Caco-2 (cell line): ENCODE measurements at regions not wholly inside any gene's neighbourhood (a gene's known extent, or its start where the extent isn't known, plus 50 kb on each side); places are given as distances from the start of the nearest gene placed in this dataset.

Source experiments
- BruUV-seq: library from RNA; stranded (reverse); fragments of 400-500 nt; replicated peaks from 2 replicates; lab custom pipeline; 2021; lab: Mats Ljungman, UMichigan
- CTCF ChIA-PET: fragments of 300-600 bp; sonication (Branson Sonifier 250); formaldehyde crosslinking; loops from one replicate; lab custom pipeline; 2022; ENCODE audit warnings: antibody characterized with exemption; lab: Charles Lee
- POLR2A ChIA-PET: fragments of 300-600 bp; sonication (Branson Sonifier 250); formaldehyde crosslinking; loops from one replicate; lab custom pipeline; 2022; ENCODE audit warnings: antibody characterized with exemption; lab: Charles Lee
- DNase-seq, 2 experiments: peaks; one replicate each; pipeline versions ENCODE4 v3.0.0 to v3.0.0-alpha.2; 2020 to 2022
- H3K27me3 ChIP-seq: replicated peaks from 2 replicates; pipeline ENCODE4 v1.6.0; 2011; ENCODE audit warnings: low read length; ENCODE audit not compliant: control insufficient read depth, insufficient read depth
- H3K36me3 ChIP-seq: 2 replicates; pipeline ENCODE4 v1.5.1; 2011; ENCODE audit warnings: low read length; ENCODE audit not compliant: control insufficient read depth, insufficient read depth
- H3K4me1 ChIP-seq: fragments of 250-450 bp; sonication (Bioruptor Pico); 2 replicates; pipeline ENCODE4 v1.5.1; 2020; ENCODE audit warnings: mild to moderate bottlenecking
- H3K4me3 ChIP-seq: 2 replicates; pipeline ENCODE4 v1.5.1; 2011; ENCODE audit warnings: low read depth, mild to moderate bottlenecking, control low read depth, low read length
- H3K9me3 ChIP-seq: fragments of 250-450 bp; sonication (Bioruptor Pico); 2 replicates; pipeline ENCODE4 v1.5.1; 2020; ENCODE audit warnings: mild to moderate bottlenecking, moderate library complexity
- H3K27ac Mint-ChIP-seq: one replicate; pipeline ENCODE4 v1.8.0; 2022; ENCODE audit warnings: mixed read lengths; ENCODE audit not compliant: unreplicated experiment
- H3K27me3 Mint-ChIP-seq: one replicate; pipeline ENCODE4 v1.8.0; 2022; ENCODE audit warnings: mixed read lengths; ENCODE audit not compliant: insufficient read depth, unreplicated experiment
- H3K36me3 Mint-ChIP-seq: one replicate; pipeline ENCODE4 v1.8.0; 2022; ENCODE audit warnings: mild to moderate bottlenecking, mixed read lengths; ENCODE audit not compliant: insufficient read depth, unreplicated experiment
- H3K4me1 Mint-ChIP-seq: one replicate; pipeline ENCODE4 v1.8.0; 2022; ENCODE audit warnings: low read depth, mixed read lengths; ENCODE audit not compliant: unreplicated experiment
- H3K4me3 Mint-ChIP-seq: one replicate; pipeline ENCODE4 v1.8.0; 2022; ENCODE audit warnings: mild to moderate bottlenecking, moderate library complexity, mixed read lengths; ENCODE audit not compliant: unreplicated experiment
- H3K9me3 Mint-ChIP-seq: one replicate; pipeline ENCODE4 v1.8.0; 2022; ENCODE audit warnings: mixed read lengths; ENCODE audit not compliant: unreplicated experiment
- CTCF ChIP-seq, 2 experiments: fragments of 200-600 bp in 1 of 2; IDR thresholded peaks; 1 replicate in 1 of 2; 2 replicates in 1 of 2; pipeline versions ENCODE4 v1.5.1 to v1.8.0; 2011 to 2022; ENCODE audit warnings: antibody characterized with exemption in 1 of 2, control low read depth in 1 of 2, inconsistent platforms in 1 of 2, low read depth in 1 of 2, low read length in 1 of 2, mild to moderate bottlenecking in 1 of 2, moderate library complexity in 1 of 2; ENCODE audit not compliant: insufficient read depth in 1 of 2, severe bottlenecking in 1 of 2, unreplicated experiment in 1 of 2
- intact Hi-C: fragments of 100-400 bp; cut with micrococcal nuclease; formaldehyde crosslinking; loops from one replicate; pipeline ENCODE4 v1.10.0; 2022; ENCODE audit not compliant: unreplicated experiment

DNA sequence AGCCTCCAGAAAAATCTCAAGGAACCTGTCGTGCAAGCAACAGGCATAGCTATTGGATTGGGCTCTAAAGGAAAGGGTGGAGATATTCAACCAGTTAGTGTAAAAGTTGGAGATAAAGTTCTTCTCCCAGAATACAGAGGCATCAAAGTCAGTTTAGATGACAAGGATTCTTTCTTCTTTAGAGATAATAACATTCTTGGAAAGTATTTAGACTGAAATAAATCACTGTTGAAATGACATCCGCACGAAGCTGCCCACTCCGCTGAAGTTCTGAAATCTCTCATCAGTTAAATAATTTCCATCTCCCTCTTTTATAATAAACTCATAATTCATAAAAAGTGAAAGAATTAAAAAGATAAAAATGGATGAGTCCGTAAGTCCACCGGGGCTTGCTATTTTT is 1354.9 kb upstream of the TMEM132C start:
- intact Hi-C loops, result no loop called here
- Histone ChIP-seq H3K4me1 (no peaks in the 10 kb centered on the region), H3K4me3 (no peak overlapping the region), H3K9me3 (0 out of 2 replicates have a peak, but pooled peaks cover 3% of the 10 kb centered on the region), H3K27me3 (no peaks in the 10 kb centered on the region), H3K36me3 (no peaks in the 10 kb centered on the region)
- Mint-ChIP-seq H3K4me1 (no peaks in the 10 kb centered on the region), H3K27ac (no peak overlapping the region), H3K4me3 (no peak overlapping the region), H3K27me3 (no peaks in the 10 kb centered on the region), H3K36me3 (no peaks in the 10 kb centered on the region), H3K9me3 (peaks cover 4% of the 10 kb centered on the region)
- no TSS peak for BruUV-seq
- ChIA-PET POLR2A (no interaction called here), CTCF (no interaction called here)
- DNase-seq, result no peak
- no peak for TF ChIP-seq CTCF (IDR thresholded peaks at IDR 0.05; ENCODE audit: insufficient read depth in 1 of 2, low read depth in 1 of 2, low read length in 1 of 2, severe bottlenecking in 1 of 2, unreplicated experiment in 1 of 2)

DNA sequence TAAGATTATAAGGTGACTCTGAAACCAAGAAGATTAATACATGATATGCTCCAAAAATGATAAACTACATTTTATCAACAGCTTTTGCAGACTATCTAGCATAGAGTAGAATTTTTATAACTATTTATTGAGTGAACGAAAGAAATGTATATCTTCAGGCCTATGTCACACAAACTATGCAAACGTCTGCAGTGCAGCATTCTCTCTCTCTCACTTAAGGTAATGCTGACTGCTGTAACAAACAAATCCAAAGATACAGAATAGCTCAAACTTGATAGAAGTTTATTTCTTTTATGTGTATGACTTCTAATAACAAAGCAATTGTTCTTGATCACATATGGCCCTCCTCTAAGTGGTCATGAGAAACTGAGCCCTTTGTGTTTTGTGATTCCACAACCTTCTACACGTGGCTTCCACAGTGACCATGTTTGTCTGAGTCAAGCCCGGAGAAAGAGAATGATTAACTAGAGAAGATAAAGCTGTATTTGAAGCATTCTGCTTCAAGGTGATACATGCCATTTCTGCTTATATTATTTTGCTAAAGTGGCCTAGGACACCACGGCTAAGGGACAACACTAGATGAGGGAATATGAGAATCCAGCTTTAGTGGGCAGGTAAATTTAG is 1352.7 kb upstream of the TMEM132C start:
- no peaks in the 10 kb centered on the region for H3K36me3 Mint-ChIP-seq
- intact Hi-C loops, result no loop called here
- no peaks in the 10 kb centered on the region for H3K9me3 Mint-ChIP-seq
- DNase-seq, result no peak
- H3K27me3 Mint-ChIP-seq, result no peaks in the 10 kb centered on the region
- Histone ChIP-seq H3K36me3 (no peaks in the 10 kb centered on the region), H3K27me3 (no peaks in the 10 kb centered on the region), H3K4me1 (no peaks in the 10 kb centered on the region), H3K4me3 (no peak overlapping the region), H3K9me3 (0 out of 2 replicates have a peak, but pooled peaks cover 3% of the 10 kb centered on the region)
- BruUV-seq, result no TSS peak
- CTCF ChIA-PET, result no interaction called here
- H3K4me3 Mint-ChIP-seq, result no peak overlapping the region
- no peak for TF ChIP-seq CTCF (IDR thresholded peaks at IDR 0.05; ENCODE audit: insufficient read depth in 1 of 2, low read depth in 1 of 2, low read length in 1 of 2, severe bottlenecking in 1 of 2, unreplicated experiment in 1 of 2)
- H3K4me1 Mint-ChIP-seq, result no peaks in the 10 kb centered on the region
- POLR2A ChIA-PET, result no interaction called here
- no peak overlapping the region for H3K27ac Mint-ChIP-seq

- Mint-ChIP-seq H3K27ac (no peak overlapping the region), H3K36me3 (no peaks in the 10 kb centered on the region), H3K27me3 (no peaks in the 10 kb centered on the region), H3K9me3 (no peaks in the 10 kb centered on the region), H3K4me1 (no peaks in the 10 kb centered on the region), H3K4me3 (no peak overlapping the region)
- Histone ChIP-seq H3K4me3 (no peak overlapping the region), H3K4me1 (no peaks in the 10 kb centered on the region), H3K9me3 (0 out of 2 replicates have a peak, but pooled peaks cover 3% of the 10 kb centered on the region), H3K27me3 (no peaks in the 10 kb centered on the region), H3K36me3 (no peaks in the 10 kb centered on the region)
- POLR2A ChIA-PET, result interaction anchor here (0.6 kb wide), 1 partner anchor 10 kb away, joined by 3 read pairs; no protein-coding TSS in a partner anchor
- CTCF ChIA-PET, result no interaction called here
- intact Hi-C loops, result no loop called here
- no peak for TF ChIP-seq CTCF (IDR thresholded peaks at IDR 0.05; ENCODE audit: insufficient read depth in 1 of 2, low read depth in 1 of 2, low read length in 1 of 2, severe bottlenecking in 1 of 2, unreplicated experiment in 1 of 2)
- no peak for DNase-seq
- no TSS peak for BruUV-seq
Measured at GRCh38 chr12:126915309-126915708, 1351.7 kb upstream of the TMEM132C start.
